ENCODE measurements at regions not wholly inside any gene's neighbourhood (a gene's known extent, or its start where the extent isn't known, plus 50 kb on each side); places are given as distances from the start of the nearest gene placed in this dataset.

DNA sequence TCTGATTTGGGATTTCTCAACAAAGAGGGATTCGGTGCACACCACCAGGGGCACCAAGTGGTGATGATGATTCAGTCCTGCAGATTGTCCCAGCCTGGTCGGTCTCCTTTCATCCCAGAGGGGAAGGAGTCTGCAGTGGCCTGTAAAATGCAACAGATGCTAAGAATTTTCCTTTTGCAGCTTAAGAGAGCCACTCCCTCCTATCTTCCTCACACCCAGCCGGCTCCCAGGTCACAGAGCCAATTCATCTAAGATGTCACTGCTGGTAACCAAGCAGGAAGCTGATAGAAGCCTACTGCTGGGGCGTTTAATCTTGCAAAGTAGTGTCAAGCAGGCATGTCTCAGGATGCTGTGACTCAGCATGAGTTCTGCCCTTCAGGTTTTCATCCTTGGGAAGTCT is 203.8 kb upstream of the LRFN2 start:
- no peak for ATAC-seq
- no peak for DNase-seq
- H3K9me3 ChIP-seq = no peaks in the 10 kb centered on the region
- H3K4me1 ChIP-seq = peaks cover 12 to 16% of the 10 kb centered on the region in 2 donors
- H3K27me3 ChIP-seq = no peaks in the 10 kb centered on the region
- no peak for TF ChIP-seq POLR2A (IDR thresholded peaks at IDR 0.05)
- TF ChIP-seq, protein P1, sequence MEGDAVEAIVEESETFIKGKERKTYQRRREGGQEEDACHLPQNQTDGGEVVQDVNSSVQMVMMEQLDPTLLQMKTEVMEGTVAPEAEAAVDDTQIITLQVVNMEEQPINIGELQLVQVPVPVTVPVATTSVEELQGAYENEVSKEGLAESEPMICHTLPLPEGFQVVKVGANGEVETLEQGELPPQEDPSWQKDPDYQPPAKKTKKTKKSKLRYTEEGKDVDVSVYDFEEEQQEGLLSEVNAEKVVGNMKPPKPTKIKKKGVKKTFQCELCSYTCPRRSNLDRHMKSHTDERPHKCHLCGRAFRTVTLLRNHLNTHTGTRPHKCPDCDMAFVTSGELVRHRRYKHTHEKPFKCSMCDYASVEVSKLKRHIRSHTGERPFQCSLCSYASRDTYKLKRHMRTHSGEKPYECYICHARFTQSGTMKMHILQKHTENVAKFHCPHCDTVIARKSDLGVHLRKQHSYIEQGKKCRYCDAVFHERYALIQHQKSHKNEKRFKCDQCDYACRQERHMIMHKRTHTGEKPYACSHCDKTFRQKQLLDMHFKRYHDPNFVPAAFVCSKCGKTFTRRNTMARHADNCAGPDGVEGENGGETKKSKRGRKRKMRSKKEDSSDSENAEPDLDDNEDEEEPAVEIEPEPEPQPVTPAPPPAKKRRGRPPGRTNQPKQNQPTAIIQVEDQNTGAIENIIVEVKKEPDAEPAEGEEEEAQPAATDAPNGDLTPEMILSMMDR (IDR thresholded peaks at IDR 0.05 in 4 of 5, conservative IDR thresholded peaks at IDR 0.05 in 1 of 5) = no peak
- no peaks in the 10 kb centered on the region for H3K36me3 ChIP-seq
- H3K4me3 ChIP-seq = no peak overlapping the region
- in situ Hi-C loops (cut with MboI; ENCODE audit: low sequenced_read_pairs in 4 of 4) (no loop called here), intact Hi-C loops (cut with DNase I; ENCODE audit: low total_unique reads) (no loop called here)
- H3K27ac ChIP-seq = no peak overlapping the region

DNA sequence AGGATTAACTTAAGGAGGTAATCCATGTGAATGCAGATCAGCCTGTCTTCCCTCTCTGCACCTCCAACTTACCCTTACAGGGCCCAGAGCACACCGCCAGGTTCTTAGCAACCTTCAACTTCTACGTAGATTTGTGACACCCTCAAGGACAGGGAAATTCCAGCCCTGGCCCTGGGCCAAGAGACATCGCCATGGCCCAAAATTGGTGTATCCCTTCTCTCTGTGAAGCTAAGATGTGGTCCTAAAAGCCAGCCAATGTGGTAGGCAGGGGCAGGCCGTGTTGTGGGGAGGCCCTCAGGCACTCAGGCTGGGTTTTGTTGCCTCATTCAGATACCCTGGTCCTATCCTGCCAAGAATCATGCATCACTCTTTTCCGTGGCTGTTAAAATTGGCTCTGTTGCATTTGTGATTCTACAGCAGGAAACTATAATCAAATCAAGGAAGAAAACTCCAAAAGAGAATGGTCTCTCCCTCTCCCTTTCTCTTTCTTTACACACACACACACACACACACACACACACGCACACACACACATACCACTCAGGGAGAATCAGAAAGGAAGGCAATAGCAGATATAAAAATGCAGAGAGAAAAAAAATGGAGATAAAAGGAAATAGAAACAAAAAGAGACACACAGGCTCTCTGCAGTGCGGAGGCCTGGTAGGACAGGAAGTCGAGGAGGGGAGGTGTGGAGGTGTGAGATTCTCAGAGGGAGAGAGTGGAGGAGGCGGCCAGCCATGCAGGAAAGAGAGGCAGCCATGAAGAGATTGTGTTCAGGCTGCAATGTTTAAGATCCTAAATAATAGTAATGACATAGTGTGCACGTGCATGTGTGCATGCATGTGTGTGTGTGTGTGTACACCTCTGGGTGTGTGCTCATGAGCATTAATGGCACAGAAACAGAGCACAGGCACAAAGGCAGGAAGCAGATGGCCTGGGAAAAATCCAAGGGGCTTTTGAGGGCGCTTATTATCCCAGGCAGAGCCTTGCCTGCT is 201.8 kb upstream of the LRFN2 start:
- Histone ChIP-seq H3K4me3 (no peak overlapping the region), H3K9me3 (no peaks in the 10 kb centered on the region), H3K36me3 (no peaks in the 10 kb centered on the region), H3K27me3 (no peaks in the 10 kb centered on the region), H3K4me1 (peaks cover 4 to 6% of the 10 kb centered on the region in 2 donors), H3K27ac (no peak overlapping the region)
- TF ChIP-seq POLR2A (IDR thresholded peaks at IDR 0.05) = no peak
- TF ChIP-seq, protein P1 (IDR thresholded peaks at IDR 0.05 in 4 of 5, conservative IDR thresholded peaks at IDR 0.05 in 1 of 5) = no peak
- intact Hi-C loops (cut with DNase I; ENCODE audit: low total_unique reads) (loop anchor here (10.0 kb wide), 1 partner anchor 854 kb away; the partner anchor contains the start of gene MOCS1), in situ Hi-C loops (cut with MboI; ENCODE audit: low sequenced_read_pairs in 4 of 4) (no loop called here)
- DNase-seq (no peak), ATAC-seq (no peak)

DNA sequence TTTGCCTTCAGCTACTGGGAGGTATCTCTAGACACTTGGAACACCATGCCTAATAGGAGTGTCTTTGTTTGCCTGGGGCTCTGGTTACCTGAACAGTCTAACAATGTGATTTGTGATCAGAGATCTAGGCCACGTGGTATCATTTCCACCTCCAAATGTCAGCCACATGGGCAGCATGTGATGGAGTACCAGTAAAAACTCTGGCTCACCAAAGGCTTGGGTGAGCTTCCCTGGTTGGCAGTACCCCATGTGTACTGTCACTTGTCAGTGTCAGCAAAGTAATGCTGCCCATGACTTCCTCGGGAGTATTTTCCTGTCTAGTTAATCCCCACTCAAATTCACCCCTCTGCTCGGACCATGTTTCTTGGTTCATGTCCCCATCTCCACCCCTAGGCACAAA is 195.2 kb upstream of the LRFN2 start:
- DNase-seq (peak; percentile 88 to 89), ATAC-seq (peak; percentile 90 to 92)
- Histone ChIP-seq H3K27me3 (no peaks in the 10 kb centered on the region), H3K9me3 (no peaks in the 10 kb centered on the region), H3K36me3 (no peaks in the 10 kb centered on the region), H3K4me1 (peaks cover 39 to 44% of the 10 kb centered on the region in 2 donors), H3K4me3 (no peak overlapping the region), H3K27ac (peak overlapping the region; percentile 81 to 91 (median 84))
- TF ChIP-seq POLR2A (IDR thresholded peaks at IDR 0.05) = no peak
- TF ChIP-seq, protein P1 (IDR thresholded peaks at IDR 0.05 in 4 of 5, conservative IDR thresholded peaks at IDR 0.05 in 1 of 5) = no peak
- in situ Hi-C loops (cut with MboI; ENCODE audit: low sequenced_read_pairs in 4 of 4) = no loop called here
- intact Hi-C loops (cut with DNase I; ENCODE audit: low total_unique reads) = loop anchor here (10.0 kb wide), 1 partner anchor 848 kb away; the partner anchor contains the start of gene MOCS1

DNA sequence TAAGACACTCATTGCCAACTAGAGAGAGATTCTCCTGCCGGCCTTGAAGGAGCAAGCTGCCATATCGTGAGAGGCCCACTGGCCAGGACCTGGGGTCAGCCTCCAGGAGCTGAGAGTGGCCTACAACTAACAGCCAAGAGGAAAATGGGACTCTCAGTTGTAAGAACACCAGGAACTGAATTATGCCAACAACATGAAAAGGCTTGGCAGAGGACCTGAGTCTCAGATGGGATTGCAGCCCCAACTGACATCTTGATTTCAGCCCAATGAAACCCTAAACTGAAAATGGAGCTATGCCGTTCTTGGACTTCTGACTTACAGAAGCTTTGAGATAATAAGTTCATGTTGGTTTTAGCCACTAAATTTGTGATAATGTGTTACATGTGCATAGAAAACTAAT is 193.5 kb upstream of the LRFN2 start:
- peak overlapping the region; percentile 81 to 91 (median 84) for H3K27ac ChIP-seq
- peaks cover 41 to 44% of the 10 kb centered on the region in 2 donors for H3K4me1 ChIP-seq
- H3K27me3 ChIP-seq = no peaks in the 10 kb centered on the region
- H3K36me3 ChIP-seq = no peaks in the 10 kb centered on the region
- DNase-seq (peak; percentile 58 to 67), ATAC-seq (peak; percentile 72 to 75)
- no peaks in the 10 kb centered on the region for H3K9me3 ChIP-seq
- TF ChIP-seq, protein P1 (IDR thresholded peaks at IDR 0.05 in 4 of 5, conservative IDR thresholded peaks at IDR 0.05 in 1 of 5) = no peak
- no peak for TF ChIP-seq POLR2A (IDR thresholded peaks at IDR 0.05)
- in situ Hi-C loops (cut with MboI; ENCODE audit: low sequenced_read_pairs in 4 of 4) (no loop called here), intact Hi-C loops (cut with DNase I; ENCODE audit: low total_unique reads) (loop anchor here (10.0 kb wide), 1 partner anchor 846 kb away; the partner anchor contains the start of gene MOCS1)
- H3K4me3 ChIP-seq = no peak overlapping the region
